ENCODE measurements at regions not wholly inside any gene's neighbourhood (a gene's known extent, or its start where the extent isn't known, plus 50 kb on each side); places are given as distances from the start of the nearest gene placed in this dataset.

DNA sequence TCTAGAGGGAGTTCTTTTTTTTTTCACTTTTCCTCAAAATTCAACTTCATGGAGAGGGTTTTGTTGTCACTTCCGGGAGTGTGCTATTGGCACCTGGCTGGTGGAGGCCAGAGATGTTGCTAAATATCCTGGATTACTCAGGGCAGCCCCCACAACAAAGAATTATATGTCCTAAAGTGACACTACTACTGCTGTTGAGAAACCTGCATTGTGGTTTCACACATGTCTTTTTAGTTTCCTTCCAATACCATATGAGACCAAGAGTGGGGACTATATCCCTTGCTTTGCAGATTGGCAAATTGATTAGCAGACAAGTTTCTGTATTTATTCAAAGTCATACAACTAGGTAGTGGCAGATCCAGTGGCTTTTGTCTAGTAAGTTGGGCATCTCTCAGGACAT, 826.8 kb downstream of the TRIB2 start:
- intact Hi-C loops (cut with DNase I) = no loop called here
- Histone ChIP-seq H3K27me3 (no peaks in the 10 kb centered on the region), H3K36me3 (no peaks in the 10 kb centered on the region), H3K4me1 (no peaks in the 10 kb centered on the region), H3K4me3 (no peak overlapping the region), H3K9me3 (no peaks in the 10 kb centered on the region), H3K27ac (no peak overlapping the region)
- 49 to 85% (median 71%) methylated on average over 1 of the region's 1 CpG for WGBS, 4 donors
- no peak for ATAC-seq
- no peak for DNase-seq
- TF ChIP-seq POLR2A (IDR thresholded peaks at IDR 0.05) = no peak
- TF ChIP-seq, protein P1, sequence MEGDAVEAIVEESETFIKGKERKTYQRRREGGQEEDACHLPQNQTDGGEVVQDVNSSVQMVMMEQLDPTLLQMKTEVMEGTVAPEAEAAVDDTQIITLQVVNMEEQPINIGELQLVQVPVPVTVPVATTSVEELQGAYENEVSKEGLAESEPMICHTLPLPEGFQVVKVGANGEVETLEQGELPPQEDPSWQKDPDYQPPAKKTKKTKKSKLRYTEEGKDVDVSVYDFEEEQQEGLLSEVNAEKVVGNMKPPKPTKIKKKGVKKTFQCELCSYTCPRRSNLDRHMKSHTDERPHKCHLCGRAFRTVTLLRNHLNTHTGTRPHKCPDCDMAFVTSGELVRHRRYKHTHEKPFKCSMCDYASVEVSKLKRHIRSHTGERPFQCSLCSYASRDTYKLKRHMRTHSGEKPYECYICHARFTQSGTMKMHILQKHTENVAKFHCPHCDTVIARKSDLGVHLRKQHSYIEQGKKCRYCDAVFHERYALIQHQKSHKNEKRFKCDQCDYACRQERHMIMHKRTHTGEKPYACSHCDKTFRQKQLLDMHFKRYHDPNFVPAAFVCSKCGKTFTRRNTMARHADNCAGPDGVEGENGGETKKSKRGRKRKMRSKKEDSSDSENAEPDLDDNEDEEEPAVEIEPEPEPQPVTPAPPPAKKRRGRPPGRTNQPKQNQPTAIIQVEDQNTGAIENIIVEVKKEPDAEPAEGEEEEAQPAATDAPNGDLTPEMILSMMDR (IDR thresholded peaks at IDR 0.05) = no peak

GRCh38 chr2:13545320-13545719, 828.6 kb downstream of the TRIB2 start:
- Histone ChIP-seq H3K9me3 (no peaks in the 10 kb centered on the region), H3K4me1 (no peaks in the 10 kb centered on the region), H3K27ac (no peak overlapping the region), H3K4me3 (no peak overlapping the region), H3K36me3 (no peaks in the 10 kb centered on the region), H3K27me3 (no peaks in the 10 kb centered on the region)
- WGBS, 4 donors = 36 to 66% (median 48%) methylated on average over 2 of the region's 2 CpGs
- no peak for ATAC-seq
- DNase-seq = no peak
- no peak for TF ChIP-seq POLR2A (IDR thresholded peaks at IDR 0.05)
- TF ChIP-seq, protein P1 (IDR thresholded peaks at IDR 0.05) = no peak
- intact Hi-C loops (cut with DNase I) = no loop called here

DNA sequence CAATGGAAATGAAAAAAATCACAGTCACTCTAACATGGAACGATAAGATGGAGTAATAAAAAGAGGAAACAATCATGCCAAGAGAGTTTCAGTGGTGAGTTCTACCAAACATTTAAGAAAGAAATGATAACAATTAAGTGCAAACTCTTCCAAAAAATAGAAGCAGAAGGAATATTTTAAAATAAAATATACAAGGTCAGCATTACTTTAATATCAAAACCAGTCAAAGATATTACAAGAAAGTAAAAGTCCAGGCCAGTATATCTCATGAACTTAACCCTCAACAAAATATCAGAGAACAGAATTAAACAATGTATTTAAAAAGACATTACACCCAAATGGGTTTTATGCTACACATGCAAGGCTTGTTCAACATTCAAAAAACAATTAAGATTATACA, 829.4 kb downstream of the TRIB2 start:
- H3K27me3 ChIP-seq = no peaks in the 10 kb centered on the region
- intact Hi-C loops (cut with DNase I) = no loop called here
- H3K9me3 ChIP-seq = peaks cover 0 to 3% (median 0%) of the 10 kb centered on the region in 12 donors
- ATAC-seq (no peak), DNase-seq (no peak)
- no peaks in the 10 kb centered on the region for H3K36me3 ChIP-seq
- H3K4me1 ChIP-seq = no peaks in the 10 kb centered on the region
- no peak for TF ChIP-seq POLR2A (IDR thresholded peaks at IDR 0.05)
- TF ChIP-seq, protein P1 (IDR thresholded peaks at IDR 0.05) = no peak
- no peak overlapping the region for H3K4me3 ChIP-seq
- 79 to 96% (median 86%) methylated on average over 1 of the region's 1 CpG for WGBS, 4 donors
- no peak overlapping the region for H3K27ac ChIP-seq

- no peaks in the 10 kb centered on the region for H3K27me3 ChIP-seq
- no peak for TF ChIP-seq POLR2A (IDR thresholded peaks at IDR 0.05)
- TF ChIP-seq, protein P1 (IDR thresholded peaks at IDR 0.05) = no peak
- intact Hi-C loops (cut with DNase I) = no loop called here
- no peak for ATAC-seq
- no peak overlapping the region for H3K27ac ChIP-seq
- H3K9me3 ChIP-seq = peaks cover 0 to 3% (median 0%) of the 10 kb centered on the region in 12 donors
- DNase-seq = no peak
- H3K36me3 ChIP-seq = no peaks in the 10 kb centered on the region
- no peak overlapping the region for H3K4me3 ChIP-seq
- H3K4me1 ChIP-seq = no peaks in the 10 kb centered on the region
- WGBS, 4 donors = 75 to 81% (median 80%) methylated on average over 6 of the region's 6 CpGs
Observed at GRCh38 chr2:13550285-13551231, 833.8 kb downstream of the TRIB2 start.

All from heart left ventricle (tissue), 16 donors.